ENCODE measurements at regions not wholly inside any gene's neighbourhood (a gene's known extent, or its start where the extent isn't known, plus 50 kb on each side); places are given as distances from the start of the nearest gene placed in this dataset.

DNA sequence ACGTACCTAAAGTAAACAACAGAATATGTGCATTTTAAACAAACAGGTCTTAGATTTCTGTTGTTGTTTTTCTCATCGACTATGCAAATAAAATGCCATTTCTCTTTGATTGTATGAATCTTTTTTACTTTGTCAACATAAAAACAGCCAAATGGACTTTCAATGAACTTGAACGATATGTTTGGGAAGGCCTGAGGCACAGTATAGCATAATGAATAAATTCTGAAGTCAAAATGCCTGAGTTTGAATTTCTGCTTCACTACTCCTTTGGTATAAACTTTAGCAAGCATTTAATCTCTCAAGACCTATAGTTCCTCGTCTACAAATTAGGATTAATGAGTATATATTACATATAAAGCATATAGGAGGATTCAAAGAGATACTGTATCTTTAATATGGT is 1369.9 kb upstream of the TENM4 start:
- TF ChIP-seq, protein P1, sequence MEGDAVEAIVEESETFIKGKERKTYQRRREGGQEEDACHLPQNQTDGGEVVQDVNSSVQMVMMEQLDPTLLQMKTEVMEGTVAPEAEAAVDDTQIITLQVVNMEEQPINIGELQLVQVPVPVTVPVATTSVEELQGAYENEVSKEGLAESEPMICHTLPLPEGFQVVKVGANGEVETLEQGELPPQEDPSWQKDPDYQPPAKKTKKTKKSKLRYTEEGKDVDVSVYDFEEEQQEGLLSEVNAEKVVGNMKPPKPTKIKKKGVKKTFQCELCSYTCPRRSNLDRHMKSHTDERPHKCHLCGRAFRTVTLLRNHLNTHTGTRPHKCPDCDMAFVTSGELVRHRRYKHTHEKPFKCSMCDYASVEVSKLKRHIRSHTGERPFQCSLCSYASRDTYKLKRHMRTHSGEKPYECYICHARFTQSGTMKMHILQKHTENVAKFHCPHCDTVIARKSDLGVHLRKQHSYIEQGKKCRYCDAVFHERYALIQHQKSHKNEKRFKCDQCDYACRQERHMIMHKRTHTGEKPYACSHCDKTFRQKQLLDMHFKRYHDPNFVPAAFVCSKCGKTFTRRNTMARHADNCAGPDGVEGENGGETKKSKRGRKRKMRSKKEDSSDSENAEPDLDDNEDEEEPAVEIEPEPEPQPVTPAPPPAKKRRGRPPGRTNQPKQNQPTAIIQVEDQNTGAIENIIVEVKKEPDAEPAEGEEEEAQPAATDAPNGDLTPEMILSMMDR (IDR thresholded peaks at IDR 0.05; ENCODE audit: insufficient read depth, low read length): no peak
- no peak for TF ChIP-seq POLR2AphosphoS5 (IDR thresholded peaks at IDR 0.05; ENCODE audit: low read depth)
- no peak for TF ChIP-seq GABPA (IDR thresholded peaks at IDR 0.05; ENCODE audit: low read depth)

Data from HL-60 (cell line).